Smooth muscle cell (in vitro differentiated cells): ENCODE measurements at regions not wholly inside any gene's neighbourhood (a gene's known extent, or its start where the extent isn't known, plus 50 kb on each side); places are given as distances from the start of the nearest gene placed in this dataset.
"Not testable (repeated sequence)": the region's sequence is repeated elsewhere in the genome, so short reads cannot be mapped to it uniquely, and the experiment has no call there.

ENCODE experiments used
- DNase-seq: peaks from one replicate; lab custom pipeline; 2025; ENCODE audit not compliant: unreplicated experiment; lab: John Stamatoyannopoulos, UW
- H2AFZ ChIP-seq: fragments of 200-600 bp; sonication (generic); 2 replicates; pipeline ENCODE4 v1.6.0; 2016; ENCODE audit warnings: antibody characterized with exemption, low read depth, mild to moderate bottlenecking
- H3F3A ChIP-seq: fragments of 200-600 bp; sonication (generic); 2 replicates; pipeline ENCODE4 v1.6.0; 2017; ENCODE audit warnings: antibody characterized with exemption, low read depth
- H3K27ac ChIP-seq: fragments of 200-600 bp; sonication (generic); 2 replicates; pipeline ENCODE4 v1.5.1; 2016; ENCODE audit warnings: low read depth, mild to moderate bottlenecking
- H3K27me3 ChIP-seq: fragments of 200-600 bp; sonication (generic); 2 replicates; pipeline ENCODE4 v1.6.1; 2016; ENCODE audit warnings: low read depth, mild to moderate bottlenecking
- H3K36me3 ChIP-seq: fragments of 200-600 bp; sonication (generic); 2 replicates; pipeline ENCODE4 v1.5.1; 2016; ENCODE audit warnings: low read depth
- H3K4me1 ChIP-seq: fragments of 200-600 bp; sonication (generic); 2 replicates; pipeline ENCODE4 v1.5.1; 2016; ENCODE audit warnings: low read depth
- H3K4me2 ChIP-seq: fragments of 200-600 bp; sonication (generic); 2 replicates; pipeline ENCODE4 v1.6.0; 2016; ENCODE audit warnings: mild to moderate bottlenecking
- H3K4me3 ChIP-seq: fragments of 200-600 bp; sonication (generic); 2 replicates; pipeline ENCODE4 v1.5.1; 2016; ENCODE audit warnings: mild to moderate bottlenecking
- H3K79me2 ChIP-seq: fragments of 200-600 bp; sonication (generic); 2 replicates; pipeline ENCODE4 v1.6.0; 2016; ENCODE audit warnings: low read depth, mild to moderate bottlenecking
- H3K9ac ChIP-seq: fragments of 200-600 bp; sonication (generic); 2 replicates; pipeline ENCODE4 v1.6.0; 2016; ENCODE audit warnings: low read depth
- H3K9me3 ChIP-seq: fragments of 200-600 bp; sonication (generic); replicated peaks from 2 replicates; pipeline ENCODE4 v1.5.1; 2016; ENCODE audit warnings: low read depth
- H4K20me1 ChIP-seq: fragments of 200-600 bp; sonication (generic); 2 replicates; pipeline ENCODE4 v1.6.0; 2016; ENCODE audit warnings: low read depth
- CTCF ChIP-seq: fragments of 200-600 bp; sonication (generic); IDR thresholded peaks from 2 replicates; pipeline ENCODE4 v1.5.1; 2017; ENCODE audit warnings: borderline replicate concordance, mild to moderate bottlenecking, antibody characterized with exemption; ENCODE audit not compliant: insufficient read depth, poor library complexity, severe bottlenecking
- WGBS: methylation state at CpG from one replicate; pipeline ENCODE4 v1.1.7; 2016; ENCODE audit warnings: low lambda C conversion rate; 5-methylcytosine and 5-hydroxymethylcytosine counted together

DNA sequence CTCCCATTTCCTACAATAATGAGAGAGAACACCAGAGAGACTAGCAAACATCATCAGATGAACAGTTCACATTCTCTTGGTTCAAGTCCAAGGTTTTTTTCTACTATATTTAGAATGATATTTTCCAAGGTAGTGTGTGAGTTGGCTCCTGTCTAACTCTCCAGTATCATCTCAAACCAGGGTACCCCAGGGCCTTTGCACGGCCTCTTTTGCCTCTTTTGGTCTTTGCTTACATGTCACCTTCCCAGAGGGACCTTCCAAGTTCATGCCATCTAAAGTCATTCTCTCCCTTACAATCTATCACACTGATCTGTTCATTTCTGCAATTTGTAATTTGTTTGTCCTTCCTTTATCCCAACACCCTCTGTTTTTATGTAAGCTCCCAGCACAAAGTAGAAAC is 264.5 kb downstream of the VRK1 start:
- Histone ChIP-seq H3F3A (no peaks in the 10 kb centered on the region), H3K4me3 (no peak overlapping the region), H3K79me2 (no peaks in the 10 kb centered on the region), H4K20me1 (no peaks in the 10 kb centered on the region), H3K9me3 (no peaks in the 10 kb centered on the region), H3K4me2 (no peak overlapping the region), H3K27me3 (peaks cover 4% of the 10 kb centered on the region), H3K4me1 (no peaks in the 10 kb centered on the region), H3K9ac (no peak overlapping the region), H2AFZ (no peak overlapping the region), H3K27ac (no peak overlapping the region), H3K36me3 (no peaks in the 10 kb centered on the region)
- 96% methylated on average over 1 of the region's 1 CpG for WGBS
- no peak for TF ChIP-seq CTCF
- DNase-seq = no peak

GRCh38 chr14:97065305-97066067 is 268.3 kb downstream of the VRK1 start:
- no peaks in the 10 kb centered on the region for H3K36me3 ChIP-seq
- no peak overlapping the region for H3K9ac ChIP-seq
- DNase-seq = no peak
- peaks cover 5% of the 10 kb centered on the region for H3K27me3 ChIP-seq
- 93% methylated on average over 7 of the region's 7 CpGs for WGBS
- no peaks in the 10 kb centered on the region for H3K4me1 ChIP-seq
- no peaks in the 10 kb centered on the region for H3K79me2 ChIP-seq
- TF ChIP-seq CTCF = no peak
- H3F3A ChIP-seq = no peaks in the 10 kb centered on the region
- H3K27ac ChIP-seq = no peak overlapping the region
- H3K4me3 ChIP-seq = no peak overlapping the region
- H2AFZ ChIP-seq = no peak overlapping the region
- no peaks in the 10 kb centered on the region for H4K20me1 ChIP-seq
- no peaks in the 10 kb centered on the region for H3K9me3 ChIP-seq
- no peak overlapping the region for H3K4me2 ChIP-seq

DNA sequence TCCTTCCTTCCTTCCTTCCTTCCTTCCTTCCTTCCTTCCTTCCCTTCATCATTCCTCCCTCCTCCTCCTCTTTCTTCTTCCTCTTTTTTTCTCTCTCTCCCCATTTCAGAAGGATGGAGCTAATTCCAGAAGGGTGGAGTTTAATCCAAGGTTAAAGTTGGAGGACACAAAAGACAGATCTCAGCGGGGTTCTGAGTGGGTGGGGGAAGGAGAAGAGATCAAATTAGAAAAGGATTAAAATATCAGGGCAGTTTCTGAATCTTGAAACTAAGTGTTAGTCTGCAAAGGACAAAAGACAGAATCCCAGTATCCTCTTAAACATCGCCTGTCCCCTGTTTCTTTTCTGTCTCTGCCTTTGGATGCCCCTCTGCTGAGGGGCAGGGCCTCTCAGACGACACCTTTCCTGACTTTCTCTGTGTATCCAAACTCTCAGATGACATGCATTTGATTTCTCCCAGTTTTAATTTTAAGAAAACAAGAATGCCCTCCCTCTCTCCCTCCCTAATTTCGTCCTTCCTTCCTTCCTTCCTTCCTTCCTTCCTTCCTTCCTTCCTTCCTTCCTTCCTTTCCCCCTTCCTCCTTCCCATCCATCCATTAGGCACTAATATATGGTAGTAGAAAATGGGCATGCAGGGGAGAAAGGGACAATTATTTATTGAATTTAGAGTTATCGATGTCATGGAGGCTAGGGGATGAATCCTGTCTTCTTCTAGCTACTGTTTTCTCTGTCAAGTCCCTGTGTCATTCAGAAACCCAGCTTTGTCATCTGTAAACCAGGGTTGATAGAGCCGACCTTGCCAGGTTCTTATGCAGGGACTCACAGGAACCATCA is 269.1 kb downstream of the VRK1 start:
- no peak overlapping the region for H2AFZ ChIP-seq
- no peak for TF ChIP-seq CTCF
- H3F3A ChIP-seq = no peaks in the 10 kb centered on the region
- no peaks in the 10 kb centered on the region for H3K4me1 ChIP-seq
- H3K4me3 ChIP-seq = no peak overlapping the region
- no peaks in the 10 kb centered on the region for H3K36me3 ChIP-seq
- 70% methylated on average over 6 of the region's 6 CpGs for WGBS
- H4K20me1 ChIP-seq = no peaks in the 10 kb centered on the region
- no peak overlapping the region for H3K4me2 ChIP-seq
- H3K79me2 ChIP-seq = no peaks in the 10 kb centered on the region
- peaks cover 5% of the 10 kb centered on the region for H3K27me3 ChIP-seq
- no peak for DNase-seq
- no peak overlapping the region for H3K27ac ChIP-seq
- no peaks in the 10 kb centered on the region for H3K9me3 ChIP-seq
- H3K9ac ChIP-seq = no peak overlapping the region

- 97% methylated on average over 1 of the region's 1 CpG for WGBS
- H3K36me3 ChIP-seq = not testable (repeated sequence)
Observed at GRCh38 chr14:97068293-97068692, 271.1 kb downstream of the VRK1 start.

More at GRCh38 chr14:97068293-97068692, 271.1 kb downstream of the VRK1 start:
- H3K27ac ChIP-seq, H3K4me2 ChIP-seq, H3K27me3 ChIP-seq, H3K9me3 ChIP-seq, H3F3A ChIP-seq, H3K9ac ChIP-seq, DNase-seq, H2AFZ ChIP-seq, H4K20me1 ChIP-seq, H3K79me2 ChIP-seq, H3K4me1 ChIP-seq, H3K4me3 ChIP-seq: not testable (repeated sequence)
